ENCODE measurements at regions not wholly inside any gene's neighbourhood (a gene's known extent, or its start where the extent isn't known, plus 50 kb on each side); places are given as distances from the start of the nearest gene placed in this dataset.

- H3K9ac ChIP-seq = no peak overlapping the region
- no peak for TF ChIP-seq CTCF (conservative IDR thresholded peaks at IDR 0.05; ENCODE audit: low read depth, low read length)
- H3K79me2 ChIP-seq (ENCODE audit: insufficient read depth, low read depth) = no peaks in the 10 kb centered on the region
- H3K4me1 ChIP-seq (ENCODE audit: low read depth, poor library complexity, severe bottlenecking) = no peaks in the 10 kb centered on the region
- no peaks in the 10 kb centered on the region for H3K27me3 ChIP-seq (ENCODE audit: insufficient read depth, low read depth)
- no peak overlapping the region for H2AFZ ChIP-seq (ENCODE audit: low read depth)
- H3K27ac ChIP-seq = no peak overlapping the region
- no peaks in the 10 kb centered on the region for H3K36me3 ChIP-seq (ENCODE audit: insufficient read depth)
- H3K4me3 ChIP-seq (IDR thresholded peaks at IDR 0.05; ENCODE audit: insufficient read depth, low read depth, low read length) = no peak overlapping the region
- H3K4me2 ChIP-seq = no peak overlapping the region
- no peaks in the 10 kb centered on the region for H4K20me1 ChIP-seq (ENCODE audit: insufficient read depth)
These were observed 166.1 kb upstream of the KITLG start for GRCh38 chr12:88746386-88746785.

- Histone ChIP-seq H3K27me3 (ENCODE audit: insufficient read depth, low read depth) (no peaks in the 10 kb centered on the region), H3K4me3 (IDR thresholded peaks at IDR 0.05; ENCODE audit: insufficient read depth, low read depth, low read length) (no peak overlapping the region), H2AFZ (ENCODE audit: low read depth) (no peak overlapping the region), H3K4me1 (ENCODE audit: low read depth, poor library complexity, severe bottlenecking) (no peaks in the 10 kb centered on the region), H3K27ac (no peak overlapping the region), H3K36me3 (ENCODE audit: insufficient read depth) (no peaks in the 10 kb centered on the region), H3K4me2 (no peak overlapping the region), H3K9ac (no peak overlapping the region), H3K79me2 (ENCODE audit: insufficient read depth, low read depth) (no peaks in the 10 kb centered on the region), H4K20me1 (ENCODE audit: insufficient read depth) (no peaks in the 10 kb centered on the region)
- no peak for TF ChIP-seq CTCF (conservative IDR thresholded peaks at IDR 0.05; ENCODE audit: low read depth, low read length)
These were observed 163.8 kb upstream of the KITLG start for GRCh38 chr12:88743946-88744685.

GRCh38 chr12:88737838-88738472, 157.7 kb upstream of the KITLG start:
- H3K27me3 ChIP-seq (ENCODE audit: insufficient read depth, low read depth) = no peaks in the 10 kb centered on the region
- no peaks in the 10 kb centered on the region for H3K79me2 ChIP-seq (ENCODE audit: insufficient read depth, low read depth)
- no peak for TF ChIP-seq CTCF (conservative IDR thresholded peaks at IDR 0.05; ENCODE audit: low read depth, low read length)
- no peaks in the 10 kb centered on the region for H3K4me1 ChIP-seq (ENCODE audit: low read depth, poor library complexity, severe bottlenecking)
- H3K27ac ChIP-seq = no peak overlapping the region
- H2AFZ ChIP-seq (ENCODE audit: low read depth) = no peak overlapping the region
- H3K4me3 ChIP-seq (IDR thresholded peaks at IDR 0.05; ENCODE audit: insufficient read depth, low read depth, low read length) = no peak overlapping the region
- no peaks in the 10 kb centered on the region for H3K36me3 ChIP-seq (ENCODE audit: insufficient read depth)
- no peaks in the 10 kb centered on the region for H4K20me1 ChIP-seq (ENCODE audit: insufficient read depth)
- H3K4me2 ChIP-seq = no peak overlapping the region
- no peak overlapping the region for H3K9ac ChIP-seq

- Histone ChIP-seq H3K36me3 (ENCODE audit: insufficient read depth) (no peaks in the 10 kb centered on the region), H3K27me3 (ENCODE audit: insufficient read depth, low read depth) (no peaks in the 10 kb centered on the region), H3K4me3 (IDR thresholded peaks at IDR 0.05; ENCODE audit: insufficient read depth, low read depth, low read length) (no peak overlapping the region), H3K27ac (no peak overlapping the region), H3K9ac (no peak overlapping the region), H3K4me2 (no peak overlapping the region), H2AFZ (ENCODE audit: low read depth) (no peak overlapping the region), H3K4me1 (ENCODE audit: low read depth, poor library complexity, severe bottlenecking) (no peaks in the 10 kb centered on the region), H3K79me2 (ENCODE audit: insufficient read depth, low read depth) (no peaks in the 10 kb centered on the region), H4K20me1 (ENCODE audit: insufficient read depth) (no peaks in the 10 kb centered on the region)
- no peak for TF ChIP-seq CTCF (conservative IDR thresholded peaks at IDR 0.05; ENCODE audit: low read depth, low read length)
These were observed 155.8 kb upstream of the KITLG start for GRCh38 chr12:88736031-88736430.
